ENCODE measurements at regions not wholly inside any gene's neighbourhood (a gene's known extent, or its start where the extent isn't known, plus 50 kb on each side); places are given as distances from the start of the nearest gene placed in this dataset.
A peak's percentile ranks its signal among the peaks of the same experiment; 100 is the strongest.

GRCh38 chr6:115759051-115759450 is 301.6 kb downstream of the FRK start:
- POLR2A ChIA-PET, result no interaction called here
- BruUV-seq (replicated peaks), result no TSS peak

GRCh38 chr6:115753446-115753845 is 307.2 kb downstream of the FRK start:
- H3K36me3 Mint-ChIP-seq (ENCODE audit: insufficient read depth, unreplicated experiment), result no peaks in the 10 kb centered on the region
- H3K27me3 Mint-ChIP-seq (ENCODE audit: insufficient read depth, unreplicated experiment), result peaks cover 33% of the 10 kb centered on the region
- CTCF ChIA-PET, result no interaction called here
- BruUV-seq (replicated peaks), result no TSS peak
- H3K4me3 Mint-ChIP-seq (ENCODE audit: unreplicated experiment), result no peak overlapping the region
- intact Hi-C loops (cut with micrococcal nuclease), result no loop called here
- DNase-seq (ENCODE audit: unreplicated experiment), result peak; percentile 8
- POLR2A ChIA-PET, result no interaction called here
- H3K4me1 Mint-ChIP-seq (ENCODE audit: insufficient read depth, unreplicated experiment), result no peaks in the 10 kb centered on the region
- no peaks in the 10 kb centered on the region for H3K9me3 Mint-ChIP-seq (ENCODE audit: unreplicated experiment)
- no peak overlapping the region for H3K27ac Mint-ChIP-seq (ENCODE audit: low read depth, unreplicated experiment)
- TF ChIP-seq CTCF (IDR thresholded peaks at IDR 0.05; ENCODE audit: unreplicated experiment), result no peak

More at GRCh38 chr6:115759051-115759450, 301.6 kb downstream of the FRK start:
- no peaks in the 10 kb centered on the region for H3K9me3 Mint-ChIP-seq (ENCODE audit: unreplicated experiment)
- CTCF ChIA-PET, result no interaction called here
- intact Hi-C loops (cut with micrococcal nuclease), result no loop called here
- no peak overlapping the region for H3K27ac Mint-ChIP-seq (ENCODE audit: low read depth, unreplicated experiment)
- no peaks in the 10 kb centered on the region for H3K36me3 Mint-ChIP-seq (ENCODE audit: insufficient read depth, unreplicated experiment)
- no peak for DNase-seq (ENCODE audit: unreplicated experiment)
- H3K4me3 Mint-ChIP-seq (ENCODE audit: unreplicated experiment), result no peak overlapping the region
- H3K4me1 Mint-ChIP-seq (ENCODE audit: insufficient read depth, unreplicated experiment), result no peaks in the 10 kb centered on the region
- peaks cover 38% of the 10 kb centered on the region for H3K27me3 Mint-ChIP-seq (ENCODE audit: insufficient read depth, unreplicated experiment)
- TF ChIP-seq CTCF (IDR thresholded peaks at IDR 0.05; ENCODE audit: unreplicated experiment), result no peak

DNA sequence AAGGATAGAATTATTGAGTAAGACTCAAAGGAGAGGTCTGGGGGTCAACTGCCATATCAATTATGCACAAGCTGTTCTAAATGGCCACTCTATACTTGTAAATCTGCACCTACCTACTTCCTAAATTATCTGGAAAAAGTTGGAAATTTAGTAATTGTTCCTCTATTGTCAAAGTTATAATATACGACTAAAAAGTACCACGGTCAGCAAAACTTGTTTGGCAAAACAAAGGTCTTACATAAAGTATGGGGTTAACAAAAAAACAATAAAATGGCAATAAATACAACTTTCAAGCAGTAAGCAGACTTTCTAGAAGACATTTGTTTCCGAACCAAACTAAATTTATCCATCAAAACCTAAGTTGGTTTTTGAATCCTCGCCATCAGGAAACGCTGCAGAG is 309.7 kb downstream of the FRK start:
- DNase-seq (ENCODE audit: unreplicated experiment), result no peak
- H3K27ac Mint-ChIP-seq (ENCODE audit: low read depth, unreplicated experiment), result no peak overlapping the region
- BruUV-seq (replicated peaks), result no TSS peak

GRCh38 chr6:115750292-115750691 is 310.4 kb downstream of the FRK start:
- Mint-ChIP-seq H3K9me3 (ENCODE audit: unreplicated experiment) (no peaks in the 10 kb centered on the region), H3K36me3 (ENCODE audit: insufficient read depth, unreplicated experiment) (no peaks in the 10 kb centered on the region), H3K4me3 (ENCODE audit: unreplicated experiment) (no peak overlapping the region), H3K27ac (ENCODE audit: low read depth, unreplicated experiment) (no peak overlapping the region), H3K4me1 (ENCODE audit: insufficient read depth, unreplicated experiment) (no peaks in the 10 kb centered on the region), H3K27me3 (ENCODE audit: insufficient read depth, unreplicated experiment) (peaks cover 2% of the 10 kb centered on the region)
- ChIA-PET POLR2A (no interaction called here), CTCF (interaction anchor here (0.5 to 0.6 kb wide), 2 partner anchors 37 to 1115 kb away, joined by 3 to 5 read pairs; no protein-coding TSS in a partner anchor)
- intact Hi-C loops (cut with micrococcal nuclease), result no loop called here
- no TSS peak for BruUV-seq (replicated peaks)
- DNase-seq (ENCODE audit: unreplicated experiment), result no peak
- TF ChIP-seq CTCF (IDR thresholded peaks at IDR 0.05; ENCODE audit: unreplicated experiment), result no peak

More for the DNA sequence above, 309.7 kb downstream of the FRK start:
- Mint-ChIP-seq H3K27me3 (ENCODE audit: insufficient read depth, unreplicated experiment) (peaks cover 8% of the 10 kb centered on the region), H3K9me3 (ENCODE audit: unreplicated experiment) (no peaks in the 10 kb centered on the region), H3K4me3 (ENCODE audit: unreplicated experiment) (no peak overlapping the region), H3K36me3 (ENCODE audit: insufficient read depth, unreplicated experiment) (no peaks in the 10 kb centered on the region), H3K4me1 (ENCODE audit: insufficient read depth, unreplicated experiment) (no peaks in the 10 kb centered on the region)
- CTCF ChIA-PET, result no interaction called here
- TF ChIP-seq CTCF (IDR thresholded peaks at IDR 0.05; ENCODE audit: unreplicated experiment), result no peak
- POLR2A ChIA-PET, result interaction anchor here (0.6 kb wide), 1 partner anchor 96 kb away, joined by 4 read pairs; no protein-coding TSS in a partner anchor
- intact Hi-C loops (cut with micrococcal nuclease), result no loop called here

Data from MCF 10A (cell line).